GM23248 (cell line): ENCODE measurements at regions not wholly inside any gene's neighbourhood (a gene's known extent, or its start where the extent isn't known, plus 50 kb on each side); places are given as distances from the start of the nearest gene placed in this dataset.
"Not testable (repeated sequence)": the region's sequence is repeated elsewhere in the genome, so short reads cannot be mapped to it uniquely, and the experiment has no call there.

Experiments
- DNase-seq: peaks from one replicate; pipeline ENCODE4 v3.0.0-alpha.2; 2015
- H2AFZ ChIP-seq: fragments of 200-600 bp; sonication (generic); 2 replicates; pipeline ENCODE4 v1.6.1; 2016; ENCODE audit warnings: antibody characterized with exemption
- H3F3A ChIP-seq: fragments of 200-600 bp; sonication (generic); 2 replicates; pipeline ENCODE4 v1.6.1; 2016; ENCODE audit warnings: mild to moderate bottlenecking, antibody characterized with exemption, mixed run types; ENCODE audit not compliant: insufficient read depth
- H3K27ac ChIP-seq: fragments of 200-600 bp; sonication (generic); 2 replicates; pipeline ENCODE4 v1.5.1; 2016; ENCODE audit warnings: mild to moderate bottlenecking
- H3K27me3 ChIP-seq: fragments of 200-600 bp; sonication (generic); replicated peaks from 2 replicates; pipeline ENCODE4 v1.6.1; 2016; ENCODE audit warnings: mild to moderate bottlenecking; ENCODE audit not compliant: insufficient read depth
- H3K36me3 ChIP-seq: fragments of 200-600 bp; sonication (generic); 2 replicates; pipeline ENCODE4 v1.6.1; 2016; ENCODE audit warnings: low read depth, mild to moderate bottlenecking
- H3K4me1 ChIP-seq: fragments of 200-600 bp; sonication (generic); 2 replicates; pipeline ENCODE4 v1.6.1; 2016; ENCODE audit warnings: mild to moderate bottlenecking; ENCODE audit not compliant: insufficient read depth
- H3K4me2 ChIP-seq: fragments of 200-600 bp; sonication (generic); one replicate; pipeline ENCODE4 v1.6.1; 2016; ENCODE audit warnings: mild to moderate bottlenecking; ENCODE audit not compliant: unreplicated experiment
- H3K4me3 ChIP-seq: fragments of 200-600 bp; sonication (generic); 2 replicates; pipeline ENCODE4 v1.5.1; 2016; ENCODE audit warnings: mild to moderate bottlenecking
- H3K79me2 ChIP-seq: fragments of 200-600 bp; sonication (generic); 2 replicates; pipeline ENCODE4 v1.6.1; 2016; ENCODE audit warnings: mild to moderate bottlenecking; ENCODE audit not compliant: insufficient read depth
- H3K9ac ChIP-seq: fragments of 200-600 bp; sonication (generic); 2 replicates; pipeline ENCODE4 v1.6.1; 2016; ENCODE audit warnings: mild to moderate bottlenecking
- H3K9me2 ChIP-seq: fragments of 200-600 bp; sonication (generic); 2 replicates; pipeline ENCODE4 v1.6.1; 2016; ENCODE audit warnings: mixed run types, mild to moderate bottlenecking, moderate library complexity; ENCODE audit not compliant: insufficient read depth
- H3K9me3 ChIP-seq: fragments of 200-600 bp; sonication (generic); one replicate; pipeline ENCODE4 v1.6.1; 2017; ENCODE audit warnings: low read depth
- H4K20me1 ChIP-seq: fragments of 200-600 bp; sonication (generic); 2 replicates; pipeline ENCODE4 v1.6.0; 2016; ENCODE audit not compliant: insufficient read depth
- EZH2 ChIP-seq: fragments of 200-600 bp; sonication (generic); IDR thresholded peaks from 2 replicates; pipeline ENCODE4 v1.6.1; 2018; ENCODE audit warnings: antibody characterized with exemption, mild to moderate bottlenecking; ENCODE audit not compliant: insufficient read depth, poor library complexity, severe bottlenecking
- EZH2phosphoT487 ChIP-seq: fragments of 200-600 bp; sonication (generic); IDR thresholded peaks from 2 replicates; pipeline ENCODE4 v1.6.1; 2018; ENCODE audit warnings: antibody characterized with exemption, moderate library complexity, mild to moderate bottlenecking, low read depth; ENCODE audit not compliant: insufficient read depth
- WGBS, 2 experiments: methylation state at CpG; one replicate each; pipeline ENCODE4 v1.1.6; 2015 to 2017; ENCODE audit warnings: low lambda C conversion rate in 2 of 2, low coverage in 1 of 2; ENCODE audit errors: missing lambda C conversion rate in 2 of 2; 5-methylcytosine and 5-hydroxymethylcytosine counted together
- in situ Hi-C: fragments of 300-500 bp; cut with MboI; formaldehyde crosslinking; loops from 2 replicates; pipeline ENCODE4 v1.15.0; 2020

- 10 to 12% methylated on average over 3 of the region's 3 CpGs for WGBS, 2 experiments
- no peak overlapping the region for H3K4me2 ChIP-seq
Measured at GRCh38 chr20:55424476-55424875, 580.8 kb downstream of the CBLN4 start.

GRCh38 chr20:55417836-55418235 is 587.5 kb downstream of the CBLN4 start:
- Histone ChIP-seq H3K27ac (no peak overlapping the region), H2AFZ (no peak overlapping the region), H3K36me3 (no peaks in the 10 kb centered on the region), H3K4me1 (no peaks in the 10 kb centered on the region), H3K9me2 (no peaks in the 10 kb centered on the region), H3K4me3 (no peak overlapping the region), H3K9ac (no peak overlapping the region), H3K4me2 (no peak overlapping the region), H4K20me1 (no peaks in the 10 kb centered on the region), H3K9me3 (no peaks in the 10 kb centered on the region), H3K79me2 (no peaks in the 10 kb centered on the region), H3K27me3 (no peaks in the 10 kb centered on the region), H3F3A (no peaks in the 10 kb centered on the region)
- TF ChIP-seq EZH2 (no peak), EZH2phosphoT487 (no peak)
- in situ Hi-C loops, result no loop called here
- DNase-seq, result no peak
- WGBS, 2 experiments, result 6 to 9% methylated on average over 1 of the region's 1 CpG

More at GRCh38 chr20:55424476-55424875, 580.8 kb downstream of the CBLN4 start:
- in situ Hi-C loops, result no loop called here
- no peaks in the 10 kb centered on the region for H3K36me3 ChIP-seq
- H3K9me2 ChIP-seq, result no peaks in the 10 kb centered on the region
- no peaks in the 10 kb centered on the region for H3K4me1 ChIP-seq
- no peaks in the 10 kb centered on the region for H4K20me1 ChIP-seq
- no peaks in the 10 kb centered on the region for H3K9me3 ChIP-seq
- DNase-seq, result no peak
- no peaks in the 10 kb centered on the region for H3K27me3 ChIP-seq
- no peak overlapping the region for H2AFZ ChIP-seq
- no peak overlapping the region for H3K27ac ChIP-seq
- no peak overlapping the region for H3K9ac ChIP-seq
- H3K79me2 ChIP-seq, result no peaks in the 10 kb centered on the region
- H3K4me3 ChIP-seq, result no peak overlapping the region
- no peaks in the 10 kb centered on the region for H3F3A ChIP-seq
- TF ChIP-seq EZH2phosphoT487, result no peak
- no peak for TF ChIP-seq EZH2

- no peak overlapping the region for H2AFZ ChIP-seq
- no peaks in the 10 kb centered on the region for H3K36me3 ChIP-seq
- peak; percentile 18 for DNase-seq
- no peaks in the 10 kb centered on the region for H3K9me3 ChIP-seq
- H3K4me2 ChIP-seq, result no peak overlapping the region
- H3K79me2 ChIP-seq, result no peaks in the 10 kb centered on the region
- 12 to 13% methylated on average over 7 of the region's 7 CpGs for WGBS, 2 experiments
- TF ChIP-seq EZH2, result no peak
- TF ChIP-seq EZH2phosphoT487, result no peak
- no peaks in the 10 kb centered on the region for H3K4me1 ChIP-seq
- no peak overlapping the region for H3K27ac ChIP-seq
- in situ Hi-C loops, result no loop called here
- no peak overlapping the region for H3K4me3 ChIP-seq
- no peaks in the 10 kb centered on the region for H4K20me1 ChIP-seq
- H3F3A ChIP-seq, result no peaks in the 10 kb centered on the region
- no peaks in the 10 kb centered on the region for H3K27me3 ChIP-seq
- H3K9ac ChIP-seq, result no peak overlapping the region
- no peaks in the 10 kb centered on the region for H3K9me2 ChIP-seq
Measured at GRCh38 chr20:55415567-55416142, 589.7 kb downstream of the CBLN4 start.

GRCh38 chr20:55412508-55412907 is 592.8 kb downstream of the CBLN4 start:
- H2AFZ ChIP-seq, H3K9me2 ChIP-seq, H3K9ac ChIP-seq, H3K4me2 ChIP-seq, H3K27ac ChIP-seq, H3K4me1 ChIP-seq, H3K27me3 ChIP-seq, H3K79me2 ChIP-seq, H4K20me1 ChIP-seq, H3K36me3 ChIP-seq, H3F3A ChIP-seq, H3K4me3 ChIP-seq, H3K9me3 ChIP-seq, DNase-seq, in situ Hi-C loops: not testable (repeated sequence)
- 0% methylated on average over 1 of the region's 1 CpG; no CpG with 5 or more reads in 1 of the 2 experiments for WGBS, 2 experiments

DNA sequence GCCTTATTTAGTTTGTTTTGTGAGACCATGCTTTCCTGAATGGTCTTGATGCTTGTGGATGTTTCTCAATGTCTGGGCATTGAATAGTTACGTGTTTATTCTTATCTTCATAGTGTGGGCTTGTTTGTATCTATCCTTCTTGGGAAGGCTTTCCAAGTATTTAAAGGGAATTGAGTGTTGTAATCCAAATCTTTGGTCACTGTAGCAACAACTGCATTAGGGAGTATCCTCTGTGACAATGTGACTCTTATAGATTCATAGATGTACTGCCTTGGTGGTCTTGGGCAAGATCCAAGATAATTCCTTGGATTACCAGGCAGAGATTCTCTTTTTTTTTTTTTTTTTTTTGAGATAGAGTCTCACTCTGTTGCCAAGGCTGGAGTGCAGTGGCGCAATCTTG is 598.4 kb downstream of the CBLN4 start:
- no peak overlapping the region for H3K4me2 ChIP-seq
- WGBS, 2 experiments, result 26 to 50% methylated on average over 2 of the region's 2 CpGs
- H3K9me2 ChIP-seq, result no peaks in the 10 kb centered on the region

More for the DNA sequence above, 598.4 kb downstream of the CBLN4 start:
- Histone ChIP-seq H3K27ac (no peak overlapping the region), H3K9ac (no peak overlapping the region), H3K27me3 (no peaks in the 10 kb centered on the region), H4K20me1 (no peaks in the 10 kb centered on the region), H2AFZ (no peak overlapping the region), H3K9me3 (no peaks in the 10 kb centered on the region), H3F3A (no peaks in the 10 kb centered on the region), H3K79me2 (no peaks in the 10 kb centered on the region), H3K4me3 (no peak overlapping the region), H3K36me3 (no peaks in the 10 kb centered on the region), H3K4me1 (no peaks in the 10 kb centered on the region)
- in situ Hi-C loops, result no loop called here
- TF ChIP-seq EZH2, result no peak
- no peak for TF ChIP-seq EZH2phosphoT487
- DNase-seq, result no peak
